ENCODE measurements at regions not wholly inside any gene's neighbourhood (a gene's known extent, or its start where the extent isn't known, plus 50 kb on each side); places are given as distances from the start of the nearest gene placed in this dataset.
"Not testable (repeated sequence)": the region's sequence is repeated elsewhere in the genome, so short reads cannot be mapped to it uniquely, and the experiment has no call there.

- DNase-seq: no peak
These were observed 258.4 kb upstream of the AGTR1 start for GRCh38 chr3:148439254-148439822.

GRCh38 chr3:148441191-148441590, 256.5 kb upstream of the AGTR1 start:
- DNase-seq: no peak

GRCh38 chr3:148450819-148451218, 246.9 kb upstream of the AGTR1 start:
- peak; percentile 52 for DNase-seq

GRCh38 chr3:148451969-148452368, 245.7 kb upstream of the AGTR1 start:
- DNase-seq: no peak

- DNase-seq: no peak
These were observed 243.9 kb upstream of the AGTR1 start for GRCh38 chr3:148453781-148454191.

GRCh38 chr3:148455098-148455497, 242.6 kb upstream of the AGTR1 start:
- DNase-seq: no peak

GRCh38 chr3:148457886-148458285, 239.8 kb upstream of the AGTR1 start:
- no peak for DNase-seq

GRCh38 chr3:148459931-148460513, 237.7 kb upstream of the AGTR1 start:
- DNase-seq: no peak

- DNase-seq: no peak
These were observed 237.0 kb upstream of the AGTR1 start for GRCh38 chr3:148460686-148461085.

GRCh38 chr3:148464246-148464645, 233.5 kb upstream of the AGTR1 start:
- DNase-seq: no peak

- DNase-seq: peak; percentile 57
These were observed 231.6 kb upstream of the AGTR1 start for GRCh38 chr3:148466143-148466542.

GRCh38 chr3:148466980-148467740, 230.5 kb upstream of the AGTR1 start:
- DNase-seq: no peak

GRCh38 chr3:148477375-148477774, 220.3 kb upstream of the AGTR1 start:
- DNase-seq: no peak

- DNase-seq: no peak
These were observed 204.1 kb upstream of the AGTR1 start for GRCh38 chr3:148493631-148494030.

GRCh38 chr3:148494451-148494850, 203.3 kb upstream of the AGTR1 start:
- no peak for DNase-seq

- DNase-seq: no peak
These were observed 196.8 kb upstream of the AGTR1 start for GRCh38 chr3:148500881-148501280.

GRCh38 chr3:148510116-148510515, 187.6 kb upstream of the AGTR1 start:
- no peak for DNase-seq

GRCh38 chr3:148510561-148510960, 187.1 kb upstream of the AGTR1 start:
- no peak for DNase-seq

GRCh38 chr3:148512648-148513047, 185.1 kb upstream of the AGTR1 start:
- DNase-seq: no peak

GRCh38 chr3:148513096-148513543, 184.6 kb upstream of the AGTR1 start:
- no peak for DNase-seq

- no peak for DNase-seq
These were observed 179.2 kb upstream of the AGTR1 start for GRCh38 chr3:148518520-148518919.

- not testable (repeated sequence) for DNase-seq
These were observed 172.1 kb upstream of the AGTR1 start for GRCh38 chr3:148525621-148526020.

GRCh38 chr3:148528024-148528423, 169.7 kb upstream of the AGTR1 start:
- DNase-seq: no peak

- DNase-seq: no peak
These were observed 165.9 kb upstream of the AGTR1 start for GRCh38 chr3:148531836-148532235.

All from islet precursor cell (in vitro differentiated cells).